NCI-H82 (cell line): ENCODE measurements at regions not wholly inside any gene's neighbourhood (a gene's known extent, or its start where the extent isn't known, plus 50 kb on each side); places are given as distances from the start of the nearest gene placed in this dataset.
"Not testable (repeated sequence)": the region's sequence is repeated elsewhere in the genome, so short reads cannot be mapped to it uniquely, and the experiment has no call there.

Source experiments
- DNase-seq: peaks from one replicate; lab custom pipeline; 2025; lab: John Stamatoyannopoulos, UW

GRCh38 chr3:70737666-70738290, 425.3 kb upstream of the MDFIC2 start:
- no peak for DNase-seq

GRCh38 chr3:70736009-70736408, 423.6 kb upstream of the MDFIC2 start:
- no peak for DNase-seq

GRCh38 chr3:70734756-70735155, 422.3 kb upstream of the MDFIC2 start:
- DNase-seq: no peak

GRCh38 chr3:70731046-70731445, 418.6 kb upstream of the MDFIC2 start:
- DNase-seq: no peak

- DNase-seq: no peak
These were observed 417.4 kb upstream of the MDFIC2 start for GRCh38 chr3:70729845-70730244.

GRCh38 chr3:70728311-70728710, 415.9 kb upstream of the MDFIC2 start:
- DNase-seq: no peak

- no peak for DNase-seq
These were observed 414.5 kb upstream of the MDFIC2 start for GRCh38 chr3:70726961-70727360.

- no peak for DNase-seq
These were observed 413.9 kb upstream of the MDFIC2 start for GRCh38 chr3:70726096-70726938.

GRCh38 chr3:70722018-70722417, 409.6 kb upstream of the MDFIC2 start:
- no peak for DNase-seq

GRCh38 chr3:70716832-70717231, 404.4 kb upstream of the MDFIC2 start:
- DNase-seq: no peak

GRCh38 chr3:70712449-70713082, 400.1 kb upstream of the MDFIC2 start:
- no peak for DNase-seq

- no peak for DNase-seq
These were observed 391.1 kb upstream of the MDFIC2 start for GRCh38 chr3:70703305-70704102.

- DNase-seq: no peak
These were observed 389.7 kb upstream of the MDFIC2 start for GRCh38 chr3:70702132-70702531.

- DNase-seq: no peak
These were observed 372.3 kb upstream of the MDFIC2 start for GRCh38 chr3:70684701-70685100.

GRCh38 chr3:70675810-70676209, 363.4 kb upstream of the MDFIC2 start:
- not testable (repeated sequence) for DNase-seq

GRCh38 chr3:70658513-70659310, 346.3 kb upstream of the MDFIC2 start:
- no peak for DNase-seq

- no peak for DNase-seq
These were observed 345.0 kb upstream of the MDFIC2 start for GRCh38 chr3:70657454-70657853.

- no peak for DNase-seq
These were observed 335.4 kb upstream of the MDFIC2 start for GRCh38 chr3:70647823-70648222.

- no peak for DNase-seq
These were observed 334.7 kb upstream of the MDFIC2 start for GRCh38 chr3:70647094-70647493.

- no peak for DNase-seq
These were observed 334.2 kb upstream of the MDFIC2 start for GRCh38 chr3:70646635-70647034.

GRCh38 chr3:70640481-70640880, 328.0 kb upstream of the MDFIC2 start:
- DNase-seq: no peak
